ENCODE measurements at regions not wholly inside any gene's neighbourhood (a gene's known extent, or its start where the extent isn't known, plus 50 kb on each side); places are given as distances from the start of the nearest gene placed in this dataset.
"Not testable (repeated sequence)": the region's sequence is repeated elsewhere in the genome, so short reads cannot be mapped to it uniquely, and the experiment has no call there.

- H3K9me3 ChIP-seq (ENCODE audit: low read depth), result no peaks in the 10 kb centered on the region
- no peak for TF ChIP-seq CTCF (IDR thresholded peaks at IDR 0.05; ENCODE audit: low read depth, low read length)
- H3K27me3 ChIP-seq, result no peaks in the 10 kb centered on the region
- H3K36me3 ChIP-seq, result no peaks in the 10 kb centered on the region
- no peaks in the 10 kb centered on the region for H3K4me1 ChIP-seq (ENCODE audit: low read depth)
- H3K27ac ChIP-seq, result no peak overlapping the region
- no peak for DNase-seq (ENCODE audit: low read depth in 1 of 2, low spot score in 1 of 2)
- H3K4me3 ChIP-seq, result no peak overlapping the region
Measured at GRCh38 chrX:44060221-44060620, 87.0 kb upstream of the NDP start.

DNA sequence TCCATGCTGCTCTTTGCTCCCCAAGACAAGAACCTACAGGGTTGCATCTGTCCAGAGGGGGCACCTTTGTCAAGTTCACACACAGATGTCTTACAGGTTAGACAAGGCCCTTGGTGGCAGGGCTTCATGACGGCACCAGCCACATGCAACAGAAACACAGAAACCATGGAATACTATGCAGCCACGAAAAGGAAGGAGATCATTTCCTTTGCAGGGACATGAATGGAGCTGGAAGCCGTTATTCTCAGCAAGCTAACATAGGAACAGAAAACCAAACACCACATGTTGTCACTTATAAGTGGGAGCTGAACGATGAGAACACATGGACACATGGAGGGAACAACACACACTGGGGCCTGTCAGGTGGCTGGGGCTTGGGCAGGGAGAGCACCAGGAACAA lies 85.1 kb upstream of the NDP start:
- TF ChIP-seq CTCF (IDR thresholded peaks at IDR 0.05; ENCODE audit: low read depth, low read length), result no peak
- Histone ChIP-seq H3K27ac (no peak overlapping the region), H3K4me1 (ENCODE audit: low read depth) (no peaks in the 10 kb centered on the region), H3K9me3 (ENCODE audit: low read depth) (no peaks in the 10 kb centered on the region), H3K4me3 (no peak overlapping the region), H3K36me3 (no peaks in the 10 kb centered on the region), H3K27me3 (no peaks in the 10 kb centered on the region)
- DNase-seq (ENCODE audit: low read depth in 1 of 2, low spot score in 1 of 2), result no peak

GRCh38 chrX:44055638-44056037 lies 82.4 kb upstream of the NDP start:
- Histone ChIP-seq H3K27ac (no peak overlapping the region), H3K36me3 (no peaks in the 10 kb centered on the region), H3K9me3 (ENCODE audit: low read depth) (no peaks in the 10 kb centered on the region), H3K27me3 (no peaks in the 10 kb centered on the region), H3K4me1 (ENCODE audit: low read depth) (no peaks in the 10 kb centered on the region), H3K4me3 (no peak overlapping the region)
- no peak for DNase-seq (ENCODE audit: low read depth in 1 of 2, low spot score in 1 of 2)
- TF ChIP-seq CTCF (IDR thresholded peaks at IDR 0.05; ENCODE audit: low read depth, low read length), result no peak

DNA sequence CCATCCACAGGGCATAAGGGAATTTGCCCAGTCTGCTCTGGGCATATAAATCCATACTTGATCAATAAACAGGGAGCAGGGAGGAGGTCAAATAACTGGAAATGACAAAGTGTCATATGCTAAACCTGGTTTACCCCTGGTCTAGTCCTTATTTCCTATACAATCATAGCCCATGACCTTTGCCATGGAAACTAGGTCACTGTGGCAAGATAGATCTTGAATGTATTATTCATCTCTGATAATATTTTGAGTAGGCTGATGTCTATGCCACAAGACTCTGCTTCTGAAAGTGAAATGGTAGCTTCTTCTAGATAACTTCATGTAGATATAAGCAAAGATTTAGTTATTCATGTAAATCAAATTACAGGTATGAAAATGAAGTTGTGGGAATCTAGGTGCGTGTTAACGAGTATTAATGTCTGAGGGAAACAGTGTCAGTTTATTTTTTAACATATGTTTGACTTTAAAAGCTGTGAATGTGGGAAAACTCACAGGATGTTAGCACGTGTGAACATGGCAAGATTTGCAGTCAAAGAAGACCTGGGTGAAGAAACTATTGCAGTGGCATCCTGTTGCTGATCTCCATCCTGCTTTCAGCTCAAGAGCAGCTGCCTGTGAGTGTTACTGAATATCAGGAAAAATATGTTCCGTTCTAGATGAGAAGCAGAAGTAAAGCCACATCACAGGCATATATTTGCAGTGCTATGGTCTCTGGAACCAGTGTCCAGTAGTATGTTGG lies 81.8 kb upstream of the NDP start:
- Histone ChIP-seq H3K9me3 (ENCODE audit: low read depth) (no peaks in the 10 kb centered on the region), H3K27ac (no peak overlapping the region), H3K36me3 (no peaks in the 10 kb centered on the region), H3K27me3 (no peaks in the 10 kb centered on the region), H3K4me1 (ENCODE audit: low read depth) (no peaks in the 10 kb centered on the region), H3K4me3 (no peak overlapping the region)
- no peak for TF ChIP-seq CTCF (IDR thresholded peaks at IDR 0.05; ENCODE audit: low read depth, low read length)
- DNase-seq (ENCODE audit: low read depth in 1 of 2, low spot score in 1 of 2), result no peak

GRCh38 chrX:44045106-44045505 lies 71.9 kb upstream of the NDP start:
- not testable (repeated sequence) for H3K27me3 ChIP-seq; H3K27ac ChIP-seq; H3K36me3 ChIP-seq; DNase-seq (ENCODE audit: low read depth in 1 of 2, low spot score in 1 of 2); H3K4me1 ChIP-seq (ENCODE audit: low read depth); H3K9me3 ChIP-seq (ENCODE audit: low read depth); H3K4me3 ChIP-seq

- H3K27ac ChIP-seq, result no peak overlapping the region
- H3K27me3 ChIP-seq, result no peaks in the 10 kb centered on the region
- H3K9me3 ChIP-seq (ENCODE audit: low read depth), result no peaks in the 10 kb centered on the region
- H3K4me3 ChIP-seq, result no peak overlapping the region
- no peaks in the 10 kb centered on the region for H3K36me3 ChIP-seq
- DNase-seq (ENCODE audit: low read depth in 1 of 2, low spot score in 1 of 2), result no peak
- H3K4me1 ChIP-seq (ENCODE audit: low read depth), result no peaks in the 10 kb centered on the region
- no peak for TF ChIP-seq CTCF (IDR thresholded peaks at IDR 0.05; ENCODE audit: low read depth, low read length)
Measured at GRCh38 chrX:44043496-44043895, 70.3 kb upstream of the NDP start.

All from cardiac muscle cell (in vitro differentiated cells and primary cell).